Activated T-helper 17 cell treated with anti-CD3 and anti-CD28 coated beads, Interleukin-2, amount 50 U/mL, for 72 hours (primary cell): ENCODE measurements at regions not wholly inside any gene's neighbourhood (a gene's known extent, or its start where the extent isn't known, plus 50 kb on each side); places are given as distances from the start of the nearest gene placed in this dataset.
"Not testable (repeated sequence)": the region's sequence is repeated elsewhere in the genome, so short reads cannot be mapped to it uniquely, and the experiment has no call there.

Source experiments
- ATAC-seq: fragments of 150-1000 bp; cut with Tn5 transposase; replicated peaks from 2 replicates; pipeline ENCODE4 v1.10.0; 2021; ENCODE audit warnings: mild to moderate bottlenecking, moderate library complexity
- H3K27ac Mint-ChIP-seq: one replicate; pipeline ENCODE4 v1.8.0; 2022; ENCODE audit warnings: mixed read lengths
- H3K27me3 Mint-ChIP-seq: one replicate; pipeline ENCODE4 v1.8.0; 2022; ENCODE audit warnings: mixed read lengths
- H3K36me3 Mint-ChIP-seq: one replicate; pipeline ENCODE4 v1.8.0; 2022; ENCODE audit warnings: low read depth, mild to moderate bottlenecking, mixed read lengths
- H3K4me1 Mint-ChIP-seq: one replicate; pipeline ENCODE4 v1.8.0; 2022; ENCODE audit warnings: mixed read lengths
- H3K4me3 Mint-ChIP-seq: one replicate; pipeline ENCODE4 v1.8.0; 2022; ENCODE audit warnings: mild to moderate bottlenecking, mixed read lengths
- H3K9me3 Mint-ChIP-seq: one replicate; pipeline ENCODE4 v1.8.0; 2022; ENCODE audit warnings: mixed read lengths

DNA sequence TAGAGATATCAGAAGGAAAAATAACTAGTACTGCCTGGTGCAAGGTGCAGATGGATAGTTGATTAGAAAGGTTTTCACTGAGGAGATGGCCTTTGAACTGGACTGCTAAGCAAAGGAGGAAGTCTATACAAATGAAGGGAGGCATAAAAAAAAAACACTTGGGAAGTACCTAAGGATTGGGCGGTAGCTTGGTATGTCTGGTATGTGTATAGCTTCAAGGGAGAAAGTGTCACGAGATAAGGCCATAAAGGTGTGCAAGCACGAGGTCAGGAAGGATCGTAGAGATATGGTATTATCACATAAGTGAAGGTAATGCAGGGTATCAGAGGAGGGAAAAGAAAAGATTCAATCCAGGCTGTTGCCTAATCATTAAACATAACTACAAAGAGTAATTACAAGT lies 517.2 kb upstream of the TSPY4 start:
- no peaks in the 10 kb centered on the region for H3K36me3 Mint-ChIP-seq

DNA sequence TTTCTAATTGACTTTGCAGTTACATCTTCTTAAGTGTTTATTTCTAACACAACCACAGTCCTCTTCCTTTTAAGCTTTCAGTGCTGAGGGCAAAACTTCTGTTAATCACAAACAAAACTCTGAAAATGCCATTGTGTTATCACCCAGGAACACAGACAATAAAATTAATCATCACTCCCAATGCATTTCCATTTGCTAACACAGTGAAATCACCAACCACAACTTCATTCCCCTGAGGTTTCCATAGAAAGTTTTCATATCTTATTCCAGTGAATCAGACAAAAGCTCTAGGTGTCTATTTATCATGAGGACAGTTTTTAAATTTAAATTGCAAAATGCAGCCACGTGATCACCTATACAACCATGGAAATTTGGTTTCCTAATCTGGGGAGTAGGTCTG lies 516.2 kb upstream of the TSPY4 start:
- Mint-ChIP-seq H3K27ac (no peak overlapping the region), H3K27me3 (no peaks in the 10 kb centered on the region), H3K4me3 (no peak overlapping the region), H3K36me3 (no peaks in the 10 kb centered on the region), H3K9me3 (peaks cover 10% of the 10 kb centered on the region), H3K4me1 (no peaks in the 10 kb centered on the region)
- no peak for ATAC-seq

More for the DNA sequence above, 517.2 kb upstream of the TSPY4 start:
- H3K27me3 Mint-ChIP-seq, result no peaks in the 10 kb centered on the region
- H3K9me3 Mint-ChIP-seq, result peaks cover 5% of the 10 kb centered on the region
- H3K27ac Mint-ChIP-seq, result no peak overlapping the region
- H3K4me1 Mint-ChIP-seq, result no peaks in the 10 kb centered on the region
- no peak overlapping the region for H3K4me3 Mint-ChIP-seq
- no peak for ATAC-seq

DNA sequence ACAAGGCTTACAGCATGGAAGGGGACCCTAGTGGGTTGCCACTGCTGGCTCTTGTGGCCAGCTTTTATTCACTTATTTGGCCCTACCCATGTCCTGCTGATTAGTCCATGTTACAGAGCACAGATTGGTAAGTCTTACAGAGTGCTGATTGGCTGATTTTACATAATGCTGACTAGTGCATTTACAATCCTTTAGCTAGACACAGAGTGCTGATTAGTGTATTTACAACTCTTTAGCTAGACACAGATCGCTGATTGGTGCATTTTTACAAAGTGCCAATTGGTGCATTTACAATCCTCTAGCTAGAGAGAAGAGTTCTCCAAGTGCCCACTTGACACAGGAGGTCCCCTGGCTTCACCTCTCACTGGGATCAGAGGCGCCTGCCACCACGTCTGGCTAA lies 485.0 kb upstream of the TSPY4 start:
- no peak for ATAC-seq
- Mint-ChIP-seq H3K4me3 (no peak overlapping the region), H3K9me3 (no peaks in the 10 kb centered on the region), H3K36me3 (no peaks in the 10 kb centered on the region), H3K27me3 (no peaks in the 10 kb centered on the region), H3K27ac (no peak overlapping the region), H3K4me1 (no peaks in the 10 kb centered on the region)

DNA sequence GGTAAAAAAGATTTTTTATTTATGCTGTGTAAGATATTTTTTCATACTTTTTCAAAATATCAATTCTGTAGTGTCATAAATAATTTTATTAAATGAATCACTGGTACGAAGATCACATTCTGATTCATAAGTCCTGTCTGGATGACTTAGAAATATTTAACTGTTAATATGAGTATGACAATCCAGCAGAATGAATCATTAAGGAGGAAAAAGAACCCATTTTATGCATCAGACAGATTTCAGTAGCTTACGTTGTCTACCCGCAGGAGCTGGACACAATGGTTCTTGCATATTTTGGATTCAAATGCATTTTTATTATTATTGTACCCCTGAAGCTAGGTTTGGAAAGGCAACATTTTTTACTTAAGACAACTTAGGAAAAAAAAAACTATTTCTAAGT lies 448.9 kb upstream of the TSPY4 start:
- Mint-ChIP-seq H3K4me1 (no peaks in the 10 kb centered on the region), H3K4me3 (no peak overlapping the region), H3K36me3 (no peaks in the 10 kb centered on the region), H3K27me3 (no peaks in the 10 kb centered on the region), H3K27ac (no peak overlapping the region), H3K9me3 (no peaks in the 10 kb centered on the region)
- no peak for ATAC-seq

DNA sequence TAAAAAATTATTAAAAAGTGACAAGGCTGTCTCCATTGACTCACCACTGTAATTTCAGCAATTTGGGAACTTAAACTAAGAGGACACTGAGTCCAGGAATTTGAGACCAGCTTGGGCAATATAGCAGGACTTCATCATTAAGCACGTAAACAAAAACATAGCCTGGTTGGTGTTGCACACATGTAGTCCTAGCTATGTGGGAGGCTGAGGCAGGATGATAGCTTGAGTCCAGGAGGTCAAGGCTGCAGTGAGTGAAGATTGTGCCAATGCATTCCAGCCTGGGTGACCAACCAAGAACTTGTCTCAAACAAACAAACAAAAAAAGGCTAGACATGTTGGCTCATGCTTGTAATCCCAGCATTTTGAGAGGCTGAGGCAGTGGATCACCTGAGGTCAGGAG lies 439.4 kb upstream of the TSPY4 start:
- no peaks in the 10 kb centered on the region for H3K9me3 Mint-ChIP-seq
- H3K36me3 Mint-ChIP-seq, result no peaks in the 10 kb centered on the region
- no peak overlapping the region for H3K27ac Mint-ChIP-seq
- no peaks in the 10 kb centered on the region for H3K4me1 Mint-ChIP-seq
- no peaks in the 10 kb centered on the region for H3K27me3 Mint-ChIP-seq
- H3K4me3 Mint-ChIP-seq, result no peak overlapping the region
- no peak for ATAC-seq

DNA sequence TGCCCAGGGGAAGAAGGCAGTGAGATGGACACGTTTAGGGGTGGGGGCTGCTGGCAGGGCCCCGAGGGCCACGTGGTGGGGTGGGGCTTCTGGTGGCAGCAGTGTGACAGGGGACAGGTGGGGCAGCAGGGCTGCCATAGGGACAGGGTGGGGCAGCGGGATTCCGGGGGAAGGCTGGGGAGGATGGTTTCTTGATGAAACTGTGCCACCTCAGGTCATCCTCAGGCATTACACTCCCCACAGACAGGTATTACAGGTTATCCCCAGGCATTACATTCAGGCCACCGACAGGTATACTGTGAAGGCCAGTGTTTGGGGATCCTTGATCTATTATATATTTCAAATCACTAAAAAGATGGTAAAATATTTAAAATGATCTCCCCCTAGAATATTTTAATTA lies 432.1 kb upstream of the TSPY4 start:
- Mint-ChIP-seq H3K27me3 (no peaks in the 10 kb centered on the region), H3K4me1 (no peaks in the 10 kb centered on the region), H3K27ac (no peak overlapping the region), H3K9me3 (no peaks in the 10 kb centered on the region), H3K4me3 (no peak overlapping the region), H3K36me3 (no peaks in the 10 kb centered on the region)
- ATAC-seq, result no peak

DNA sequence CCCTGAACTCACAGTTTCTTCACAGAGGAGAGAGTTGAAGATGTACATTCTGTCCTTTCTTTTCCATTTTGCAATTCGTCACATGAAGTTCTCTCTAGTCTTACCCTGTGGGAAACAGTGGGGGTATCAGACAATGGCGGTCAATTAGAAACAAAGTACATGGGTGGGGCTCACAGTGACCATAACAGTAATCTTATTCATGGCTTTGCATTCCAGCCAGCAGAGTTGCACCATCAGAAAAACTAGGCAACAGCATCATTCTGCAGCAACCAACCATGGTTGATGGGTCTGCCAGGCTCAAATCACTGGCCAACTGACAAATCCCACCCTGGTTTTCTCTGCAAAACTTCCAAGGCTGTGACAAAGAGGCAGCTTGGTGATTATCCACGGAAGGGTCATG lies 414.7 kb upstream of the TSPY4 start:
- not testable (repeated sequence) for H3K27me3 Mint-ChIP-seq, H3K27ac Mint-ChIP-seq, H3K4me3 Mint-ChIP-seq, H3K36me3 Mint-ChIP-seq, H3K9me3 Mint-ChIP-seq, ATAC-seq, H3K4me1 Mint-ChIP-seq
